GM12872 (cell line): ENCODE measurements at regions not wholly inside any gene's neighbourhood (a gene's known extent, or its start where the extent isn't known, plus 50 kb on each side); places are given as distances from the start of the nearest gene placed in this dataset.

Experiments used
- TF ChIP-seq, protein P1 (sequence below): IDR thresholded peaks from 3 replicates; pipeline ENCODE4 v1.5.1; 2011; ENCODE audit warnings: low read depth, mild to moderate bottlenecking, low read length, moderate library complexity; ENCODE audit not compliant: insufficient read depth

DNA sequence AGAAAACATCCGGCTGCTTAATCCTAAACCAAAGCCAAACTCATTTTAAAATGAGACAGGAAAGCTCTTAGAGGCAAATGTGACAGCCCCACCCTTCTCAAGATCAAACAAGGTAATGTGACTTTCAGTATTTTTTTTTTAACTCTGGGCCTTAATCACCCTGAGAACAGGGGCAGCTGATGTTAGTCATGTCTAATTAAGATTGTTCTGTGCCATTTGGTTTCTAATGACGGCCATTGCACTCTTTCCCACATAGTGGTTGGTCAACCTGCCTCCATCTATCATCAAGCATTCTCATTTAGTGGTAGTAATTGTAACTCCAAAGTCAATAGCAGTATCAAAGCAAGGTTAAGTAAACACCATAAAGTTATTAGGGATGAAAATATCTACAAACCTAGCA, 191.6 kb upstream of the EXOC2 start:
- TF ChIP-seq, protein P1, sequence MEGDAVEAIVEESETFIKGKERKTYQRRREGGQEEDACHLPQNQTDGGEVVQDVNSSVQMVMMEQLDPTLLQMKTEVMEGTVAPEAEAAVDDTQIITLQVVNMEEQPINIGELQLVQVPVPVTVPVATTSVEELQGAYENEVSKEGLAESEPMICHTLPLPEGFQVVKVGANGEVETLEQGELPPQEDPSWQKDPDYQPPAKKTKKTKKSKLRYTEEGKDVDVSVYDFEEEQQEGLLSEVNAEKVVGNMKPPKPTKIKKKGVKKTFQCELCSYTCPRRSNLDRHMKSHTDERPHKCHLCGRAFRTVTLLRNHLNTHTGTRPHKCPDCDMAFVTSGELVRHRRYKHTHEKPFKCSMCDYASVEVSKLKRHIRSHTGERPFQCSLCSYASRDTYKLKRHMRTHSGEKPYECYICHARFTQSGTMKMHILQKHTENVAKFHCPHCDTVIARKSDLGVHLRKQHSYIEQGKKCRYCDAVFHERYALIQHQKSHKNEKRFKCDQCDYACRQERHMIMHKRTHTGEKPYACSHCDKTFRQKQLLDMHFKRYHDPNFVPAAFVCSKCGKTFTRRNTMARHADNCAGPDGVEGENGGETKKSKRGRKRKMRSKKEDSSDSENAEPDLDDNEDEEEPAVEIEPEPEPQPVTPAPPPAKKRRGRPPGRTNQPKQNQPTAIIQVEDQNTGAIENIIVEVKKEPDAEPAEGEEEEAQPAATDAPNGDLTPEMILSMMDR, result no peak

GRCh38 chr6:882084-882598, 189.2 kb upstream of the EXOC2 start:
- TF ChIP-seq, protein P1, result no peak

GRCh38 chr6:878179-878578, 185.2 kb upstream of the EXOC2 start:
- TF ChIP-seq, protein P1, result no peak

GRCh38 chr6:875012-875411, 182.1 kb upstream of the EXOC2 start:
- TF ChIP-seq, protein P1, result no peak

DNA sequence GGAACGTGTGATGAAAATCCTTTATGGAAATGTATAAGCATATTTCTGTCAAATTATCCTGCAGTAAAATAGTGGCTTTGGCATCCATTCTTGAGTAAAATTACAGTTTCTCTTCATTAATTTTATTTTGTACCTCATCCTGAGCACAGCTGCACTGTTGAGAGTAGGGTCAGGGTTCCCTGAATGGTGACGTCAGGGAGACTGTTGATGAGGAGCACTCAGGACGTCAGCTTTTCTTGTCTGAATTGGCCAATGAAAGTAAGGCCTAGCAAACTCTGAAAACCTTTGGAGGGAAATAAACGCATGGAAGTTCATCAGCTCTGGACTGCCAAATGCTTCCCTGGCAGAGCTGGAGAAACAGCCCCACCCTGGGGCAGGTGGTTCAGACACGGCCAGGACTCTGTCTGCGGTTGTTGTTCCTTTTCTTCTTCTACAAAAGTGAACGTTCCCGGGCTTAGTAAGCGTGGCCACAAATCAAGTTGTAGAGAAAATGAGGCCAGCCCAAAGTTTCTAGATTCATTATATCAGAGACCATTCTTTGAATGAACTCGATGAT, 179.7 kb upstream of the EXOC2 start:
- TF ChIP-seq, protein P1, result no peak

DNA sequence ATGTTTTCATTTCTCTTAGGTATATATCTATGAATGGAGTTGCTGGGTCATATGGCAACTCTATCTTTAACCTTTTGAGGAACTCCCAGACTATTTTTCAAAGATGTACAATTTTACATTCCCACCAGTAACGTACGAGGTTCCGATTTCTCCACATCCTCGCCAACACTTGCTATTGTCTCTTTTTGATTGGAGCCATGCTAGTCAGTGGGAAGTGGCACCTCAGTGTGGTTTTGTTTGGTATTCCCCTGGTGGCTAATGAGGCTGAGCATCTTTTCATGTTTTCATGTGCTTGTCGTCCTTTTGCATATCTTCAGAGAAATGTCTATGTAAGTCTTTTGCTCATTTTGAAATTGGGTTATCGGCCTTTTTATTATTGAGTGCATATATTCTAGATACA, 178.6 kb upstream of the EXOC2 start:
- TF ChIP-seq, protein P1, result no peak

DNA sequence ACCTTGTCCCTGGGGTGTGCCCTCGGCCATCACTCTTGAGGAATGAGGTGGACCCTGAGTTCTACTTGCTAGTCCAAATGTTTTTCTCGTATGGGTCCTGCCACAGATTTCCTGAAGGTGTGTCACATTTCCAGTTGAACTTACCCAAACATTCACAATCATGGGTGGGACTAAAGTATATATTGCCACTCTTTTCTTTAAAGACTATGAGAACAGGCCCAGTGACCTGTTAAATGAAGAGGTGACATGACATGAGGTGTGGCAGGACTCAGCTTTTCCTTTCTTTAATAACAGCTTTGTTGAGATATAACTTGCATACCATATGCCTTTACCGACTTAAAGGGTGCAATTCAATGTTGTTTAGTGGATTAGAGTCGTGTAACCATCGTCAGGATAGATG, 177.2 kb upstream of the EXOC2 start:
- TF ChIP-seq, protein P1, result no peak
